Liver (tissue), 3 donors: ENCODE measurements at regions not wholly inside any gene's neighbourhood (a gene's known extent, or its start where the extent isn't known, plus 50 kb on each side); places are given as distances from the start of the nearest gene placed in this dataset.

Experiments used
- FOXA1 ChIP-seq: IDR thresholded peaks from 2 replicates; pipeline ENCODE4 v1.6.1; 2016; ENCODE audit warnings: antibody characterized with exemption
- GABPA ChIP-seq, 2 donors: IDR thresholded peaks in 1 of 2; conservative IDR thresholded peaks in 1 of 2; 2 replicates each; pipeline ENCODE4 v1.6.1; 2016; ENCODE audit warnings: antibody characterized with exemption in 2 of 2, mild to moderate bottlenecking in 1 of 2, moderate library complexity in 1 of 2
- HNF4G ChIP-seq: IDR thresholded peaks from 2 replicates; pipeline ENCODE4 v1.6.1; 2016; ENCODE audit warnings: antibody characterized with exemption
- RAD21 ChIP-seq, 2 donors: IDR thresholded peaks; 2 replicates each; pipeline ENCODE4 v1.6.1; 2016; ENCODE audit warnings: antibody characterized with exemption in 2 of 2, mild to moderate bottlenecking in 2 of 2
- REST ChIP-seq: IDR thresholded peaks from 2 replicates; pipeline ENCODE4 v1.6.1; 2016; ENCODE audit warnings: antibody characterized with exemption, mild to moderate bottlenecking
- RXRA ChIP-seq, 2 donors: IDR thresholded peaks; 2 replicates each; pipeline ENCODE4 v1.6.1; 2017 to 2018; ENCODE audit warnings: antibody characterized with exemption in 2 of 2, mild to moderate bottlenecking in 1 of 2
- TAF1 ChIP-seq: conservative IDR thresholded peaks from 2 replicates; pipeline ENCODE4 v1.6.1; 2016; ENCODE audit warnings: antibody characterized with exemption, mild to moderate bottlenecking
- YY1 ChIP-seq: IDR thresholded peaks from 2 replicates; pipeline ENCODE4 v1.6.1; 2016; ENCODE audit warnings: antibody characterized with exemption, mild to moderate bottlenecking
- TF ChIP-seq, protein P1 (sequence below): fragments of 150-350 bp; IDR thresholded peaks from 2 replicates; pipeline ENCODE4 v1.5.1; 2017; ENCODE audit warnings: improper control_type of control experiment, low read depth, low read length; ENCODE audit not compliant: missing input control
- TF ChIP-seq, protein P2 (sequence below): IDR thresholded peaks from 2 replicates; pipeline ENCODE4 v1.6.1; 2016; ENCODE audit warnings: antibody characterized with exemption
- TF ChIP-seq, protein P3 (sequence below): IDR thresholded peaks from 2 replicates; pipeline ENCODE4 v1.6.1; 2016; ENCODE audit warnings: antibody characterized with exemption
- donor health status: healthy.
- donor health status: healthy.

DNA sequence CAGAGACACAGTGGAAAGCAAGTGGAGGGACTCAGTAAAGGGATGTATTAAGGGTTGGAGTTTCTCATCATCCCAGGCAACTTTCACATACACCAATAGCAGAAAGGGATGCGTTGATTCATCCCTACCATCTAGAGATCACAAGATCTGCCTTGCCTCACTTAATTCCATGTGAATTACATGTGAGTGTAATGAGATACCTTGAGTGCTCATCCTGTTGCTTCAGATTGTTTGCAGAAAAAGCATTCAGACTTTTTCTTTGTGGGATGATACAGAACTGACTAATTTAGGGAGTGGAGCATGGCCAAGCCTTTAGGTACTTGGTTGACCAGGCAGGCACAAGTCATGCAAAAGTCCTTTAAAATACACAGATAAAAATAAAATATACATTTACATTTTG is 124.8 kb upstream of the SLIT2 start:
- TF ChIP-seq TAF1, result no peak
- TF ChIP-seq, protein P1, sequence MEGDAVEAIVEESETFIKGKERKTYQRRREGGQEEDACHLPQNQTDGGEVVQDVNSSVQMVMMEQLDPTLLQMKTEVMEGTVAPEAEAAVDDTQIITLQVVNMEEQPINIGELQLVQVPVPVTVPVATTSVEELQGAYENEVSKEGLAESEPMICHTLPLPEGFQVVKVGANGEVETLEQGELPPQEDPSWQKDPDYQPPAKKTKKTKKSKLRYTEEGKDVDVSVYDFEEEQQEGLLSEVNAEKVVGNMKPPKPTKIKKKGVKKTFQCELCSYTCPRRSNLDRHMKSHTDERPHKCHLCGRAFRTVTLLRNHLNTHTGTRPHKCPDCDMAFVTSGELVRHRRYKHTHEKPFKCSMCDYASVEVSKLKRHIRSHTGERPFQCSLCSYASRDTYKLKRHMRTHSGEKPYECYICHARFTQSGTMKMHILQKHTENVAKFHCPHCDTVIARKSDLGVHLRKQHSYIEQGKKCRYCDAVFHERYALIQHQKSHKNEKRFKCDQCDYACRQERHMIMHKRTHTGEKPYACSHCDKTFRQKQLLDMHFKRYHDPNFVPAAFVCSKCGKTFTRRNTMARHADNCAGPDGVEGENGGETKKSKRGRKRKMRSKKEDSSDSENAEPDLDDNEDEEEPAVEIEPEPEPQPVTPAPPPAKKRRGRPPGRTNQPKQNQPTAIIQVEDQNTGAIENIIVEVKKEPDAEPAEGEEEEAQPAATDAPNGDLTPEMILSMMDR, result no peak
- no peak for TF ChIP-seq RAD21 (IDR thresholded peaks at IDR 0.05)
- TF ChIP-seq GABPA (IDR thresholded peaks at IDR 0.05 in 1 of 2, conservative IDR thresholded peaks at IDR 0.05 in 1 of 2), result no peak
- TF ChIP-seq, protein P2, sequence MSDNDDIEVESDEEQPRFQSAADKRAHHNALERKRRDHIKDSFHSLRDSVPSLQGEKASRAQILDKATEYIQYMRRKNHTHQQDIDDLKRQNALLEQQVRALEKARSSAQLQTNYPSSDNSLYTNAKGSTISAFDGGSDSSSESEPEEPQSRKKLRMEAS, result no peak
- no peak for TF ChIP-seq YY1
- TF ChIP-seq, protein P3, sequence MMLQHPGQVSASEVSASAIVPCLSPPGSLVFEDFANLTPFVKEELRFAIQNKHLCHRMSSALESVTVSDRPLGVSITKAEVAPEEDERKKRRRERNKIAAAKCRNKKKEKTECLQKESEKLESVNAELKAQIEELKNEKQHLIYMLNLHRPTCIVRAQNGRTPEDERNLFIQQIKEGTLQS, result no peak
- TF ChIP-seq REST, result no peak
- no peak for TF ChIP-seq FOXA1
- TF ChIP-seq RXRA (IDR thresholded peaks at IDR 0.05), result no peak
- TF ChIP-seq HNF4G, result no peak
